Brain microvascular endothelial cell (primary cell): ENCODE measurements at regions not wholly inside any gene's neighbourhood (a gene's known extent, or its start where the extent isn't known, plus 50 kb on each side); places are given as distances from the start of the nearest gene placed in this dataset.
"Not testable (repeated sequence)": the region's sequence is repeated elsewhere in the genome, so short reads cannot be mapped to it uniquely, and the experiment has no call there.

ENCODE experiments used
- DNase-seq: peaks from one replicate; pipeline ENCODE4 v3.0.0-alpha.2; 2020
- H3K27ac ChIP-seq: fragments of 250-450 bp; sonication (Bioruptor Pico); 2 replicates; pipeline ENCODE4 v1.5.1; 2020; ENCODE audit warnings: mild to moderate bottlenecking, moderate library complexity
- H3K27me3 ChIP-seq: fragments of 250-450 bp; sonication (Bioruptor Pico); replicated peaks from 2 replicates; pipeline ENCODE4 v1.5.1; 2020; ENCODE audit warnings: mild to moderate bottlenecking
- H3K36me3 ChIP-seq: fragments of 250-450 bp; sonication (Bioruptor Pico); replicated peaks from 2 replicates; pipeline ENCODE4 v1.5.1; 2020; ENCODE audit warnings: mild to moderate bottlenecking
- H3K4me3 ChIP-seq: 2 replicates; pipeline ENCODE4 v1.5.1; 2011; ENCODE audit warnings: low read depth, mild to moderate bottlenecking, control low read depth, low read length, moderate library complexity
- in situ Hi-C: cut with HindIII; loops from 2 replicates; pipeline ENCODE4 v1.10.0; 2017; ENCODE audit warnings: low sequenced_read_pairs, low pct_ligation_motif_present
- TF ChIP-seq, protein P1 (sequence below): IDR thresholded peaks from 2 replicates; pipeline ENCODE4 v1.5.1; 2011; ENCODE audit warnings: low read depth, mild to moderate bottlenecking, moderate library complexity, low read length, control low read depth, inconsistent platforms; ENCODE audit errors: missing control alignments

DNA sequence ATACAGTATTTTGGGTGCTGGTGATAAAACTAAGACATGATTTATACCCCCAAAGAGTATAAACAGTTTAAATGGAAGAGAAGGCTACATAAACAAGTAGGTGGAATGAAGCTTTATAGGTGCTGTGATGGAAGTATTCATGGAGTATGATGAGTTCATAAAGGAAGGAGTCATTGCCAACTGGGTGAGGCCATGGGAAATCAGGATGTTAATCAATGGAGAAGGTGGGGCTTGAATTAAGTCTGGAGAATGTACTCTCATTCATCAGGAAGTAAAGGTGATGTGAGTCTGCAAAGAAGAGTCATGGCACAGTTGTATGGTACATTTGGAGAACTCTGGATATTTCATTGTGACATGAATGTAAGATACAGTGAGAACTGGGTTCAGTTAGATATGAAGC is 147.5 kb upstream of the MME start:
- no peak overlapping the region for H3K4me3 ChIP-seq
- DNase-seq = no peak
- no peak overlapping the region for H3K27ac ChIP-seq
- in situ Hi-C loops = no loop called here
- no peaks in the 10 kb centered on the region for H3K27me3 ChIP-seq
- TF ChIP-seq, protein P1, sequence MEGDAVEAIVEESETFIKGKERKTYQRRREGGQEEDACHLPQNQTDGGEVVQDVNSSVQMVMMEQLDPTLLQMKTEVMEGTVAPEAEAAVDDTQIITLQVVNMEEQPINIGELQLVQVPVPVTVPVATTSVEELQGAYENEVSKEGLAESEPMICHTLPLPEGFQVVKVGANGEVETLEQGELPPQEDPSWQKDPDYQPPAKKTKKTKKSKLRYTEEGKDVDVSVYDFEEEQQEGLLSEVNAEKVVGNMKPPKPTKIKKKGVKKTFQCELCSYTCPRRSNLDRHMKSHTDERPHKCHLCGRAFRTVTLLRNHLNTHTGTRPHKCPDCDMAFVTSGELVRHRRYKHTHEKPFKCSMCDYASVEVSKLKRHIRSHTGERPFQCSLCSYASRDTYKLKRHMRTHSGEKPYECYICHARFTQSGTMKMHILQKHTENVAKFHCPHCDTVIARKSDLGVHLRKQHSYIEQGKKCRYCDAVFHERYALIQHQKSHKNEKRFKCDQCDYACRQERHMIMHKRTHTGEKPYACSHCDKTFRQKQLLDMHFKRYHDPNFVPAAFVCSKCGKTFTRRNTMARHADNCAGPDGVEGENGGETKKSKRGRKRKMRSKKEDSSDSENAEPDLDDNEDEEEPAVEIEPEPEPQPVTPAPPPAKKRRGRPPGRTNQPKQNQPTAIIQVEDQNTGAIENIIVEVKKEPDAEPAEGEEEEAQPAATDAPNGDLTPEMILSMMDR = no peak
- no peaks in the 10 kb centered on the region for H3K36me3 ChIP-seq

DNA sequence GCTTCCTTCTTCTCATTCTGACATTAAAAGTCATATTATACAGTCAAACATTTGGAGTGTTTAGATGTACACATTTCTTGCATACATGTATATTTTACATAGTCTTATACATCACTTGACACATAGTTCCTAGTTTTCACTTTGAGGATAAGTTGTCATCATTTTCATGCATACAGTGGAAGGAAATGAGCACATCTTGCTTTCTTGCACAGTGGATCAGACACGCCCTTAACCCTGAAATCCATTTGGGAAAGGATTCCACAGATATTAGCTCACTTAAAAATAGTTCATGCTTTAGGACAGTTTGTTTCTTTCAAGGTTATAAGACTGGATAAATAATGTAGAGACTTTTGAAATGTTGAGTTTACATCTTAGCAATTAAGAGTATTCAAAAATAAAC is 148.6 kb upstream of the MME start:
- H3K4me3 ChIP-seq = no peak overlapping the region
- in situ Hi-C loops = no loop called here
- H3K27me3 ChIP-seq = no peaks in the 10 kb centered on the region
- H3K36me3 ChIP-seq = no peaks in the 10 kb centered on the region
- TF ChIP-seq, protein P1 = no peak
- H3K27ac ChIP-seq = no peak overlapping the region
- no peak for DNase-seq

DNA sequence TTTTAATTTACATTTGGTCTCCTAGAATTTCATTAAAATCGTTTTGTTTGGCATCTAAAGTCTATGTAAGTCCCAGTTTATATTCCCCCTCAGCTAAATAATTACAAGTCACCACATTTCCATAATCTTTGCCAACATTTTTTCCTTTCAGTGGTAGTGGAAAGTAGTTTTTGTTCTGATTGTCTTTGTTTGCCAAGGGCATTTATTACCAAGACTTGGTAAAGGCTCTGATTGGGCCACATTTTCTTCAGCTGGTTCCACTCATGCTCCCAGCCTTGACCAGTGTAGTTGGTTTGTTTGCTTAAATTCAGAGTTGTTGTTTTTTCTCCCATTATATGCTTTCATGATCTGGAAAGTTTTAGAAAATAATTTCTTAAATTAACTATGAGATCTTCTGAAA is 153.4 kb upstream of the MME start:
- no peak for DNase-seq
- in situ Hi-C loops = no loop called here
- H3K27ac ChIP-seq = no peak overlapping the region

GRCh38 chr3:154921351-154921750 is 158.8 kb upstream of the MME start:
- no peak overlapping the region for H3K4me3 ChIP-seq
- TF ChIP-seq, protein P1 = no peak
- no peaks in the 10 kb centered on the region for H3K36me3 ChIP-seq
- no peak overlapping the region for H3K27ac ChIP-seq
- H3K27me3 ChIP-seq = no peaks in the 10 kb centered on the region
- DNase-seq = no peak
- in situ Hi-C loops = no loop called here

More for the DNA sequence above, 153.4 kb upstream of the MME start:
- Histone ChIP-seq H3K36me3 (no peaks in the 10 kb centered on the region), H3K4me3 (no peak overlapping the region), H3K27me3 (no peaks in the 10 kb centered on the region)
- TF ChIP-seq, protein P1 = no peak

GRCh38 chr3:154919226-154919625 is 160.9 kb upstream of the MME start:
- Histone ChIP-seq H3K27ac (no peak overlapping the region), H3K27me3 (no peaks in the 10 kb centered on the region), H3K4me3 (no peak overlapping the region), H3K36me3 (no peaks in the 10 kb centered on the region)
- no peak for DNase-seq
- TF ChIP-seq, protein P1 = no peak
- in situ Hi-C loops = no loop called here

- no peak overlapping the region for H3K4me3 ChIP-seq
- H3K36me3 ChIP-seq = no peaks in the 10 kb centered on the region
- no peak overlapping the region for H3K27ac ChIP-seq
- TF ChIP-seq, protein P1 = peak; percentile 57
- no peaks in the 10 kb centered on the region for H3K27me3 ChIP-seq
- in situ Hi-C loops = no loop called here
- peak; percentile 16 for DNase-seq
Measured at GRCh38 chr3:154904328-154904727, 175.8 kb upstream of the MME start.

DNA sequence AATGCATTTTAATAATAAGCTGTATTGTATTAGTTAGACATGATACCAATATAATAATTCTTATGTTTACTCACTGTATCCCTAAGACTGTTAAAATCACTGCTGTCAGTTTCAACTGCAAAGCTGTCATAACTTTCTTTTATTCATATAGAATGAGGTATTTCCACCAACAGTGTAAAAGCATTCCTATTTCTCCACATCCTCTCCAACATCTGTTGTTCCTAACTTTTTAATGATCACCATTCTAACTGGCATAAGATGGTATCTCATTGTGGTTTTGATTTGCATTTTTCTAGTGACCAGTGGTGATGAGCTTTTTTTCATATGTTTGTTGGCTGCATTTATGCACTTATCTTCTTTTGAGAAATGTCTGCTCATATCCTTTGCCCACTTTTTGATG is 177.6 kb upstream of the MME start:
- H3K27me3 ChIP-seq, H3K36me3 ChIP-seq, H3K4me3 ChIP-seq, DNase-seq, H3K27ac ChIP-seq, in situ Hi-C loops: not testable (repeated sequence)
